Keratinocyte (primary cell): ENCODE measurements at regions not wholly inside any gene's neighbourhood (a gene's known extent, or its start where the extent isn't known, plus 50 kb on each side); places are given as distances from the start of the nearest gene placed in this dataset.
A peak's percentile ranks its signal among the peaks of the same experiment; 100 is the strongest.

Experiments used
- DNase-seq: peaks from one replicate; pipeline ENCODE4 v3.0.0-alpha.2; 2011; ENCODE audit warnings: low read depth, missing footprints, low spot score
- FAIRE-seq: peaks from 2 replicates; lab custom pipeline; 2011; peaks lifted over from hg19 to GRCh38; lab: Jason Lieb, UNC
- H2AFZ ChIP-seq: 2 replicates; pipeline ENCODE4 v1.6.0; 2012; ENCODE audit warnings: low read length, control low read depth, inconsistent platforms; ENCODE audit not compliant: control insufficient read depth
- H3K27ac ChIP-seq: 2 replicates; pipeline ENCODE4 v1.5.1; 2011; ENCODE audit warnings: low read length; ENCODE audit not compliant: control insufficient read depth, insufficient read depth
- H3K27me3 ChIP-seq: 3 replicates; pipeline ENCODE4 v1.6.0; 2011; ENCODE audit warnings: low read length; ENCODE audit not compliant: control insufficient read depth, insufficient read depth; ENCODE audit errors: extremely low read depth
- H3K36me3 ChIP-seq, 2 experiments: 2 replicates in 1 of 2; 3 replicates in 1 of 2; pipeline ENCODE4 v1.5.1; 2011; ENCODE audit warnings: low read length in 2 of 2, mild to moderate bottlenecking in 1 of 2; ENCODE audit not compliant: control insufficient read depth in 2 of 2, insufficient read depth in 2 of 2; ENCODE audit errors: extremely low read depth in 1 of 2
- H3K4me1 ChIP-seq: 3 replicates; pipeline ENCODE4 v1.5.1; 2011; ENCODE audit warnings: low read length; ENCODE audit not compliant: control insufficient read depth, insufficient read depth; ENCODE audit errors: extremely low read depth
- H3K4me2 ChIP-seq: 3 replicates; pipeline ENCODE4 v1.6.0; 2011; ENCODE audit warnings: low read depth, low read length; ENCODE audit not compliant: control insufficient read depth, insufficient read depth; ENCODE audit errors: extremely low read depth
- H3K4me3 ChIP-seq, 3 experiments: fragments of 200-600 bp in 1 of 3; sonication (generic) in 1 of 3; 2 replicates in 2 of 3; 3 replicates in 1 of 3; pipeline ENCODE4 v1.5.1; 2011 to 2016; ENCODE audit warnings: low read length in 3 of 3, mild to moderate bottlenecking in 3 of 3, control low read depth in 2 of 3, inconsistent platforms in 1 of 3, low read depth in 1 of 3, mixed read lengths in 1 of 3, mixed run types in 1 of 3, moderate library complexity in 1 of 3; ENCODE audit not compliant: control insufficient read depth in 2 of 3, insufficient read depth in 2 of 3; ENCODE audit errors: extremely low read depth in 1 of 3
- H3K79me2 ChIP-seq: 2 replicates; pipeline ENCODE4 v1.6.0; 2012; ENCODE audit warnings: low read length; ENCODE audit not compliant: control insufficient read depth, insufficient read depth
- H3K9ac ChIP-seq: 3 replicates; pipeline ENCODE4 v1.6.0; 2011; ENCODE audit warnings: low read length; ENCODE audit not compliant: control insufficient read depth, insufficient read depth; ENCODE audit errors: extremely low read depth
- H3K9me1 ChIP-seq: 3 replicates; pipeline ENCODE4 v1.6.0; 2011; ENCODE audit warnings: low read length; ENCODE audit not compliant: control insufficient read depth, insufficient read depth; ENCODE audit errors: extremely low read depth
- H3K9me3 ChIP-seq: 2 replicates; pipeline ENCODE4 v1.5.1; 2012; ENCODE audit warnings: low read depth, low read length; ENCODE audit not compliant: control insufficient read depth
- H4K20me1 ChIP-seq: 3 replicates; pipeline ENCODE4 v1.6.0; 2011; ENCODE audit warnings: low read length; ENCODE audit not compliant: control insufficient read depth, insufficient read depth; ENCODE audit errors: extremely low read depth
- EZH2 ChIP-seq: IDR thresholded peaks from one replicate; pipeline ENCODE4 v1.6.1; 2012; ENCODE audit warnings: inconsistent platforms, mild to moderate bottlenecking, low read length, moderate library complexity
- dilution Hi-C: fragments of 300-500 bp; cut with MboI; formaldehyde crosslinking; loops from one replicate; pipeline ENCODE4 v1.7.0; 2020; ENCODE audit warnings: low sequenced_read_pairs; ENCODE audit not compliant: extremely low pct_ligation_motif_present
- TF ChIP-seq, protein P1 (sequence below), 3 experiments: IDR thresholded peaks in 1 of 3; conservative IDR thresholded peaks in 1 of 3; optimal IDR thresholded peaks in 1 of 3; 2 replicates in 2 of 3; 3 replicates in 1 of 3; pipeline versions ENCODE3 to v1.5.1; 2011; ENCODE audit warnings: low read length in 3 of 3, mild to moderate bottlenecking in 3 of 3, moderate library complexity in 2 of 3, control low read depth in 1 of 3, inconsistent platforms in 1 of 3; ENCODE audit not compliant: insufficient read depth in 2 of 3; ENCODE audit errors: extremely low read depth in 1 of 3

- no peaks in the 10 kb centered on the region for H3K9me1 ChIP-seq
- dilution Hi-C loops, result no loop called here
Measured at GRCh38 chr18:73746101-73746500, 401.5 kb downstream of the FBXO15 start.

DNA sequence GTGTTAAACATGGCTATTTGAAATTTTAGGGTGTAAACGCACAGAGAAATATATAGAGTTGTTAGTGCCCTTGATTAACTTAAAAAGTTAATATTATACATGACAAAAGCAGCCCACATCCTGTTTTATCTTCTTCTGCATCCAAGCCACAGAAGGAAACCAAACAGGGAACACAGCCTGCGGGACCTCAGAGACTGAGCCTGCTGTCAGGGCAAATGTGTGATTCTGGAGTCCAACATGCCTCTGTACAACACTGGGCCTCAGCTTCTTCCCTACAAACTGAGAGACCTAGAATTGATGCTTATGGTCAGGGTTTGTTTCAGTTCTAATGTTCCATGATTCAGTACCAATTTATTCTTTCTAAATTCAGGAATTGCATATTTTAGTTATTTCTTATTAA lies 404.7 kb downstream of the FBXO15 start:
- Histone ChIP-seq H2AFZ (peak overlapping the region; percentile 54), H3K27ac (no peak overlapping the region), H3K4me2 (no peak overlapping the region), H3K36me3 (no peaks in the 10 kb centered on the region), H3K9ac (no peak overlapping the region), H3K79me2 (no peaks in the 10 kb centered on the region), H3K27me3 (no peaks in the 10 kb centered on the region), H3K4me1 (peaks cover 34% of the 10 kb centered on the region), H3K9me1 (no peaks in the 10 kb centered on the region), H3K9me3 (no peaks in the 10 kb centered on the region), H4K20me1 (no peaks in the 10 kb centered on the region), H3K4me3 (no peak overlapping the region)
- DNase-seq (no peak), FAIRE-seq (no peak)
- TF ChIP-seq EZH2, result no peak
- TF ChIP-seq, protein P1, sequence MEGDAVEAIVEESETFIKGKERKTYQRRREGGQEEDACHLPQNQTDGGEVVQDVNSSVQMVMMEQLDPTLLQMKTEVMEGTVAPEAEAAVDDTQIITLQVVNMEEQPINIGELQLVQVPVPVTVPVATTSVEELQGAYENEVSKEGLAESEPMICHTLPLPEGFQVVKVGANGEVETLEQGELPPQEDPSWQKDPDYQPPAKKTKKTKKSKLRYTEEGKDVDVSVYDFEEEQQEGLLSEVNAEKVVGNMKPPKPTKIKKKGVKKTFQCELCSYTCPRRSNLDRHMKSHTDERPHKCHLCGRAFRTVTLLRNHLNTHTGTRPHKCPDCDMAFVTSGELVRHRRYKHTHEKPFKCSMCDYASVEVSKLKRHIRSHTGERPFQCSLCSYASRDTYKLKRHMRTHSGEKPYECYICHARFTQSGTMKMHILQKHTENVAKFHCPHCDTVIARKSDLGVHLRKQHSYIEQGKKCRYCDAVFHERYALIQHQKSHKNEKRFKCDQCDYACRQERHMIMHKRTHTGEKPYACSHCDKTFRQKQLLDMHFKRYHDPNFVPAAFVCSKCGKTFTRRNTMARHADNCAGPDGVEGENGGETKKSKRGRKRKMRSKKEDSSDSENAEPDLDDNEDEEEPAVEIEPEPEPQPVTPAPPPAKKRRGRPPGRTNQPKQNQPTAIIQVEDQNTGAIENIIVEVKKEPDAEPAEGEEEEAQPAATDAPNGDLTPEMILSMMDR (optimal IDR thresholded peaks at IDR 0.05 in 1 of 3, IDR thresholded peaks at IDR 0.05 in 1 of 3, conservative IDR thresholded peaks at IDR 0.05 in 1 of 3; ENCODE audit: extremely low read depth in 1 of 3, insufficient read depth in 2 of 3, low read length in 3 of 3), result no peak
- dilution Hi-C loops, result no loop called here

More at GRCh38 chr18:73746101-73746500, 401.5 kb downstream of the FBXO15 start:
- Histone ChIP-seq H2AFZ (no peak overlapping the region), H3K27ac (no peak overlapping the region), H3K79me2 (no peaks in the 10 kb centered on the region), H3K4me3 (no peak overlapping the region), H3K9ac (no peak overlapping the region), H3K27me3 (no peaks in the 10 kb centered on the region), H3K9me3 (no peaks in the 10 kb centered on the region), H3K36me3 (no peaks in the 10 kb centered on the region), H4K20me1 (no peaks in the 10 kb centered on the region), H3K4me1 (peaks cover 32% of the 10 kb centered on the region), H3K4me2 (no peak overlapping the region)
- DNase-seq (no peak), FAIRE-seq (no peak)
- no peak for TF ChIP-seq EZH2
- TF ChIP-seq, protein P1 (optimal IDR thresholded peaks at IDR 0.05 in 1 of 3, IDR thresholded peaks at IDR 0.05 in 1 of 3, conservative IDR thresholded peaks at IDR 0.05 in 1 of 3; ENCODE audit: extremely low read depth in 1 of 3, insufficient read depth in 2 of 3, low read length in 3 of 3), result no peak
